ENCODE measurements at regions not wholly inside any gene's neighbourhood (a gene's known extent, or its start where the extent isn't known, plus 50 kb on each side); places are given as distances from the start of the nearest gene placed in this dataset.

- in situ Hi-C loops (cut with MboI): no loop called here
- TF ChIP-seq ZNF740 (CRISPR knock-in tag; IDR thresholded peaks at IDR 0.05): no peak
- no peak for TF ChIP-seq ZNF740 (tag; IDR thresholded peaks at IDR 0.05)
- no peak for TF ChIP-seq ZNF408 (CRISPR knock-in tag; IDR thresholded peaks at IDR 0.05; ENCODE audit: low read depth)
- no peak for TF ChIP-seq DACH1 (IDR thresholded peaks at IDR 0.05; ENCODE audit: partially characterized antibody)
- TF ChIP-seq, protein P1, sequence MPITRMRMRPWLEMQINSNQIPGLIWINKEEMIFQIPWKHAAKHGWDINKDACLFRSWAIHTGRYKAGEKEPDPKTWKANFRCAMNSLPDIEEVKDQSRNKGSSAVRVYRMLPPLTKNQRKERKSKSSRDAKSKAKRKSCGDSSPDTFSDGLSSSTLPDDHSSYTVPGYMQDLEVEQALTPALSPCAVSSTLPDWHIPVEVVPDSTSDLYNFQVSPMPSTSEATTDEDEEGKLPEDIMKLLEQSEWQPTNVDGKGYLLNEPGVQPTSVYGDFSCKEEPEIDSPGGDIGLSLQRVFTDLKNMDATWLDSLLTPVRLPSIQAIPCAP (CRISPR knock-in tag; IDR thresholded peaks at IDR 0.05; ENCODE audit: borderline replicate concordance): no peak
- TF ChIP-seq TCF3 (CRISPR knock-in tag; IDR thresholded peaks at IDR 0.05): no peak
- TF ChIP-seq ZNF445 (CRISPR knock-in tag; IDR thresholded peaks at IDR 0.05; ENCODE audit: low read depth): no peak
- no peak for TF ChIP-seq NBN (IDR thresholded peaks at IDR 0.05; ENCODE audit: low read depth)
- TF ChIP-seq ZNF140 (CRISPR knock-in tag; IDR thresholded peaks at IDR 0.05): no peak
- no peak for TF ChIP-seq NFE2L1 (tag; IDR thresholded peaks at IDR 0.05; ENCODE audit: borderline replicate concordance, low read depth)
- TF ChIP-seq SNRNP70 (optimal IDR thresholded peaks at IDR 0.05; ENCODE audit: low read depth, low read length): no peak
- TF ChIP-seq NR4A1 (CRISPR knock-in tag; IDR thresholded peaks at IDR 0.05): no peak
- TF ChIP-seq NR4A1 (tag; IDR thresholded peaks at IDR 0.05): no peak
- TF ChIP-seq PPARD (CRISPR knock-in tag; IDR thresholded peaks at IDR 0.05): no peak
- TF ChIP-seq SFPQ (IDR thresholded peaks at IDR 0.05; ENCODE audit: low read depth, low read length): no peak
- TF ChIP-seq DPF2 (IDR thresholded peaks at IDR 0.05): no peak
- TF ChIP-seq, protein P2, sequence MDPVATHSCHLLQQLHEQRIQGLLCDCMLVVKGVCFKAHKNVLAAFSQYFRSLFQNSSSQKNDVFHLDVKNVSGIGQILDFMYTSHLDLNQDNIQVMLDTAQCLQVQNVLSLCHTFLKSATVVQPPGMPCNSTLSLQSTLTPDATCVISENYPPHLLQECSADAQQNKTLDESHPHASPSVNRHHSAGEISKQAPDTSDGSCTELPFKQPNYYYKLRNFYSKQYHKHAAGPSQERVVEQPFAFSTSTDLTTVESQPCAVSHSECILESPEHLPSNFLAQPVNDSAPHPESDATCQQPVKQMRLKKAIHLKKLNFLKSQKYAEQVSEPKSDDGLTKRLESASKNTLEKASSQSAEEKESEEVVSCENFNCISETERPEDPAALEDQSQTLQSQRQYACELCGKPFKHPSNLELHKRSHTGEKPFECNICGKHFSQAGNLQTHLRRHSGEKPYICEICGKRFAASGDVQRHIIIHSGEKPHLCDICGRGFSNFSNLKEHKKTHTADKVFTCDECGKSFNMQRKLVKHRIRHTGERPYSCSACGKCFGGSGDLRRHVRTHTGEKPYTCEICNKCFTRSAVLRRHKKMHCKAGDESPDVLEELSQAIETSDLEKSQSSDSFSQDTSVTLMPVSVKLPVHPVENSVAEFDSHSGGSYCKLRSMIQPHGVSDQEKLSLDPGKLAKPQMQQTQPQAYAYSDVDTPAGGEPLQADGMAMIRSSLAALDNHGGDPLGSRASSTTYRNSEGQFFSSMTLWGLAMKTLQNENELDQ (CRISPR knock-in tag; IDR thresholded peaks at IDR 0.05; ENCODE audit: borderline replicate concordance): no peak
Measured at GRCh38 chr2:18998491-18998890, 359.9 kb downstream of the OSR1 start.

More at GRCh38 chr2:18998491-18998890, 359.9 kb downstream of the OSR1 start:
- H3K79me2 ChIP-seq (ENCODE audit: control insufficient read depth, insufficient read depth, low read length): no peaks in the 10 kb centered on the region
- ATAC-seq (no peak), DNase-seq (ENCODE audit: extremely low read depth in 1 of 4, low spot score in 3 of 4) (no peak), FAIRE-seq (no peak)
- no peak overlapping the region for H3K4me3 ChIP-seq
- 0% methylated on average over 1 of the region's 1 CpG for WGBS (ENCODE audit: insufficient coverage, low coverage, missing lambda C conversion rate)
- ChIA-PET POLR2A (no interaction called here), CTCF (ENCODE audit: low intra/inter-chr PET ratio) (no interaction called here)
- H3K9me3 ChIP-seq (replicated peaks; ENCODE audit: control insufficient read depth, insufficient read depth, low read depth, low read length): no peaks in the 10 kb centered on the region
- no peaks in the 10 kb centered on the region for H3K36me3 ChIP-seq (ENCODE audit: control insufficient read depth, insufficient read depth, low read length)
- H4K20me1 ChIP-seq (replicated peaks; ENCODE audit: control insufficient read depth, insufficient read depth, low read length): no peaks in the 10 kb centered on the region
- H3K4me1 ChIP-seq (replicated peaks in 1 of 2; ENCODE audit: control insufficient read depth in 2 of 2, insufficient read depth in 2 of 2, low read length in 2 of 2): no peaks in the 10 kb centered on the region
- H2AFZ ChIP-seq (ENCODE audit: low read depth, low read length): no peak overlapping the region
- no peaks in the 10 kb centered on the region for H3K27me3 ChIP-seq (ENCODE audit: control insufficient read depth in 2 of 2, insufficient read depth in 2 of 2, low read length in 2 of 2)
- no peak overlapping the region for H3K27ac ChIP-seq (ENCODE audit: extremely low read depth, low read depth, low read length)
- intact Hi-C loops (cut with micrococcal nuclease): loop anchor here (10.0 kb wide), 1 partner anchor 366 kb away; no protein-coding TSS in a partner anchor
- H3K4me2 ChIP-seq (ENCODE audit: insufficient read depth, low read length): no peak overlapping the region
- H3K9ac ChIP-seq (ENCODE audit: insufficient read depth in 1 of 2, low read depth in 2 of 2, low read length in 2 of 2): no peak overlapping the region
- BruUV-seq (replicated peaks): no TSS peak
- H3K9me1 ChIP-seq (ENCODE audit: control insufficient read depth, insufficient read depth, low read length): no peaks in the 10 kb centered on the region
